IPS-20b (cell line): ENCODE measurements at regions not wholly inside any gene's neighbourhood (a gene's known extent, or its start where the extent isn't known, plus 50 kb on each side); places are given as distances from the start of the nearest gene placed in this dataset.
"Not testable (repeated sequence)": the region's sequence is repeated elsewhere in the genome, so short reads cannot be mapped to it uniquely, and the experiment has no call there.

Source experiments
- H3K27ac ChIP-seq: one replicate; pipeline ENCODE4 v1.5.1; 2013; ENCODE audit warnings: low read length
- H3K27me3 ChIP-seq: 2 replicates; pipeline ENCODE4 v1.6.1; 2013; ENCODE audit warnings: mild to moderate bottlenecking, low read length, inconsistent platforms; ENCODE audit not compliant: insufficient read depth
- H3K36me3 ChIP-seq: 2 replicates; pipeline ENCODE4 v1.6.1; 2013; ENCODE audit warnings: low read depth, mild to moderate bottlenecking, inconsistent platforms, low read length, moderate library complexity; ENCODE audit not compliant: insufficient read depth
- H3K4me1 ChIP-seq: 2 replicates; pipeline ENCODE4 v1.6.1; 2013; ENCODE audit warnings: mild to moderate bottlenecking, control low read depth, inconsistent platforms, low read length, moderate library complexity; ENCODE audit not compliant: insufficient read depth
- H3K4me3 ChIP-seq: 2 replicates; pipeline ENCODE4 v1.5.1; 2013; ENCODE audit warnings: mild to moderate bottlenecking, low read length, inconsistent platforms
- H3K9ac ChIP-seq: 2 replicates; pipeline ENCODE4 v1.6.1; 2013; ENCODE audit warnings: low read depth, mild to moderate bottlenecking, inconsistent platforms, low read length, moderate library complexity
- H3K9me3 ChIP-seq: 2 replicates; pipeline ENCODE4 v1.6.1; 2013; ENCODE audit warnings: mild to moderate bottlenecking, low read depth, low read length, inconsistent platforms; ENCODE audit not compliant: insufficient read depth

DNA sequence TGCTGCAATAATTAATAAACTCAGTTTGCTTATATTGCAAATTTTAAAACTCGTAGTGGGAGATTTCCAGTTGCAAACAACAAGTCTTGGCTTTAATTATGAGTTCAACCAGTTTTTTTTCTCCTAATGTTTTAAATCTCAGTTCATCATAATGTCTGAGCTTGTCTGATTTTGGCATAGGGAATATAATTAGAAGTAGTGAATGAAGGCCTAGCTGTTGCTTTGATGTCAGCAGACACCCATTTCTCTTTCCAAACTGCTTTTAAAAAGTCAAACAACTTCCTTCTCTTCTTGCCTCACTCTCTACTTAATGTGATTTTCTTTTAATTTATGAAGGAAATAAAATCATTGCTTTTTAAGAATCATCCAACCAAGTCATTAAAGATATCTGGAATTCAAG, 1462.1 kb downstream of the DPP10 start:
- no peak overlapping the region for H3K4me3 ChIP-seq
- H3K36me3 ChIP-seq, result no peaks in the 10 kb centered on the region
- no peaks in the 10 kb centered on the region for H3K9me3 ChIP-seq
- no peak overlapping the region for H3K9ac ChIP-seq
- no peaks in the 10 kb centered on the region for H3K4me1 ChIP-seq
- H3K27me3 ChIP-seq, result no peaks in the 10 kb centered on the region
- H3K27ac ChIP-seq, result no peak overlapping the region

- Histone ChIP-seq H3K4me3 (no peak overlapping the region), H3K27ac (no peak overlapping the region), H3K27me3 (no peaks in the 10 kb centered on the region)
These were observed 1466.3 kb downstream of the DPP10 start for GRCh38 chr2:115908731-115909130.

GRCh38 chr2:115910270-115910669, 1467.8 kb downstream of the DPP10 start:
- H3K4me1 ChIP-seq, result no peaks in the 10 kb centered on the region
- H3K36me3 ChIP-seq, result no peaks in the 10 kb centered on the region
- H3K27ac ChIP-seq, result no peak overlapping the region
- no peaks in the 10 kb centered on the region for H3K27me3 ChIP-seq
- no peak overlapping the region for H3K9ac ChIP-seq
- no peak overlapping the region for H3K4me3 ChIP-seq
- H3K9me3 ChIP-seq, result no peaks in the 10 kb centered on the region

More at GRCh38 chr2:115908731-115909130, 1466.3 kb downstream of the DPP10 start:
- H3K4me1 ChIP-seq, result no peaks in the 10 kb centered on the region
- no peak overlapping the region for H3K9ac ChIP-seq
- H3K36me3 ChIP-seq, result no peaks in the 10 kb centered on the region
- no peaks in the 10 kb centered on the region for H3K9me3 ChIP-seq

DNA sequence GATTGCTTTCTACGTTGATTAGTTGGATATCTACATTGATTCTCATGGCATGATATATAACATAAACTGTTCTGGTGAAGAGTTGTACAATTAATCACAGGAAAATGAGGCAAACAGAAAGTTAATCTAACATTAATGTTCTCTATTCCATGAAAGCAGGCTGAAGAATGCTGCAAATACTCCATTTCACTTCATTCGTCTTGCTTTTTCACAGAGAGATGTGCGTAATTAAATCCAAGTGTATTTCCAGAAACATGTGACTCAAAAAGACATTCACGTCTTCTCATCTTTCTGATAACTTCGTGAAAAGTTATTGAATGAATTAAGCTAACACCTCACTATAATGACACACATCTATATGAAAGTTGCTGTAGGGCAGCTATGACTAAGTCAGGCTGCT, 1471.5 kb downstream of the DPP10 start:
- no peaks in the 10 kb centered on the region for H3K9me3 ChIP-seq
- no peaks in the 10 kb centered on the region for H3K27me3 ChIP-seq
- no peak overlapping the region for H3K9ac ChIP-seq
- H3K27ac ChIP-seq, result no peak overlapping the region
- peaks cover under 1% of the 10 kb centered on the region; the same call in 1 of the 2 replicates for H3K4me1 ChIP-seq
- no peak overlapping the region for H3K4me3 ChIP-seq
- no peaks in the 10 kb centered on the region for H3K36me3 ChIP-seq

DNA sequence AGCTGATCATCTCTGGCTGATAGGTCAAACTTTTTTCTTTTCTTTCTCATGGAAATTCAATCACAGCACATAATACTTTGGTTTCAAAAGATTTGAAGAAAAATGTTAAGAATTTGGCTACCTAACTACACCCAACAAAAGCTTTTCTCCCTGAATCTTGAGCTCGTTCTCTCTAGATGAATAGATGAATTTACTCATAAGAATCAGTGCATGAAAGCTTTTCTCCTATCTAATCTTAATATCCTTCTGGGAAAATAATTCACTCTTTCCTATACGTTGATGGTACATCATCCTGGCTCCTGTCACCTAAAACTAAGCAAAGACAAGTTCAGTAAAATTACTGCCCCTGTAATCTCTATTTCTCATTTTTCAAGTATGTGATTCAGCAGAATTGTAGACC, 1479.1 kb downstream of the DPP10 start:
- Histone ChIP-seq H3K27ac (no peak overlapping the region), H3K4me1 (peaks cover 9% of the 10 kb centered on the region; the same call in 1 of the 2 replicates), H3K9ac (no peak overlapping the region), H3K9me3 (no peaks in the 10 kb centered on the region), H3K27me3 (no peaks in the 10 kb centered on the region), H3K4me3 (no peak overlapping the region), H3K36me3 (no peaks in the 10 kb centered on the region)

- Histone ChIP-seq H3K4me1 (no peaks in the 10 kb centered on the region), H3K36me3 (no peaks in the 10 kb centered on the region), H3K9me3 (no peaks in the 10 kb centered on the region), H3K27ac (no peak overlapping the region), H3K9ac (no peak overlapping the region), H3K27me3 (no peaks in the 10 kb centered on the region), H3K4me3 (no peak overlapping the region)
These were observed 1497.5 kb downstream of the DPP10 start for GRCh38 chr2:115939902-115940301.

DNA sequence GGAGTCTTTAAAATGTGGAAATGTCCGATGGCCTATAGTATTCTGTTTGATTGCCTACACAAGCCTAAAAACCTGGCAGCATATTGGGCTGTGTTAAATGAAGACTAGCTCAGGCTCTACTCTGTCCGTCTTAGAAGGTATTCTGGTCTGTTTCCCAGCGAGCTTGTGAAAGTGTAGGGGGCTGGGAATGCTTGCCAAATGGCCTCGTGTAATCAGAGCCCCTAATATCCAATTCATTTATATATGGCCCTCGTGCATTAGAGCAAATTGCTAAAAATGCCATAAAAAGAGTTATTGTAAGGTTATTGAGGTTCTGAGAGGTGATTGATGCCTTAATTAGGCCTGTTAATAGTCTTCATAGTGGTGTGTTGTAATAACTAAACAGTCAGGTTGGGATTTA, 1500.4 kb downstream of the DPP10 start:
- Histone ChIP-seq H3K9ac (no peak overlapping the region), H3K4me3 (no peak overlapping the region), H3K27ac (no peak overlapping the region), H3K36me3 (no peaks in the 10 kb centered on the region), H3K27me3 (no peaks in the 10 kb centered on the region), H3K4me1 (no peaks in the 10 kb centered on the region), H3K9me3 (no peaks in the 10 kb centered on the region)

DNA sequence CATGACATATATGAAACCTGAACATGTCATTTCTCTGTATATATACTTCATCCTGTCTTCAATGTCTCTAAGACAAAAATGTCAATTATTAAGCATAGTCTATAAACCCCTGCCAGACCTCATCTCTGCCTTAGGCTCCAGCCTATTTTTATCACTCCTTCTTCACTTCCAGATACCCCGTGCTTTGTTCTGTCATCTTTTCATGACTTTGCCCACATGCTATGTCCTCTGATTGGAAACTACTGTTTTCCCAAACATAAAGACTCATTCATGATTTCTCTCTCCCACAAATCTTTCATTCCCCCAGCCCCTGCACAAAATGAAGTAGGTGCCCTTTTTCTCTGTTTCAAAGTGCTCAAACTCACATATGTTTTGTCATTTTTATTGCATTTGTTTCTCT, 1503.9 kb downstream of the DPP10 start:
- H3K9me3 ChIP-seq, result no peaks in the 10 kb centered on the region
- H3K27me3 ChIP-seq, result no peaks in the 10 kb centered on the region
- no peak overlapping the region for H3K9ac ChIP-seq
- no peak overlapping the region for H3K4me3 ChIP-seq
- no peaks in the 10 kb centered on the region for H3K36me3 ChIP-seq
- no peaks in the 10 kb centered on the region for H3K4me1 ChIP-seq
- H3K27ac ChIP-seq, result no peak overlapping the region

GRCh38 chr2:115946891-115947290, 1504.5 kb downstream of the DPP10 start:
- no peak overlapping the region for H3K27ac ChIP-seq

GRCh38 chr2:115976916-115977315, 1534.5 kb downstream of the DPP10 start:
- no peaks in the 10 kb centered on the region; the same call in none of the 2 replicates for H3K9me3 ChIP-seq
- H3K27ac ChIP-seq, result no peak overlapping the region
- no peak overlapping the region for H3K9ac ChIP-seq
- H3K4me3 ChIP-seq, result no peak overlapping the region
- H3K4me1 ChIP-seq, result no peaks in the 10 kb centered on the region
- H3K36me3 ChIP-seq, result no peaks in the 10 kb centered on the region
- no peaks in the 10 kb centered on the region for H3K27me3 ChIP-seq

More at GRCh38 chr2:115946891-115947290, 1504.5 kb downstream of the DPP10 start:
- H3K27me3 ChIP-seq, result no peaks in the 10 kb centered on the region
- H3K4me1 ChIP-seq, result no peaks in the 10 kb centered on the region
- no peak overlapping the region for H3K4me3 ChIP-seq
- no peak overlapping the region for H3K9ac ChIP-seq
- no peaks in the 10 kb centered on the region for H3K36me3 ChIP-seq
- H3K9me3 ChIP-seq, result no peaks in the 10 kb centered on the region

DNA sequence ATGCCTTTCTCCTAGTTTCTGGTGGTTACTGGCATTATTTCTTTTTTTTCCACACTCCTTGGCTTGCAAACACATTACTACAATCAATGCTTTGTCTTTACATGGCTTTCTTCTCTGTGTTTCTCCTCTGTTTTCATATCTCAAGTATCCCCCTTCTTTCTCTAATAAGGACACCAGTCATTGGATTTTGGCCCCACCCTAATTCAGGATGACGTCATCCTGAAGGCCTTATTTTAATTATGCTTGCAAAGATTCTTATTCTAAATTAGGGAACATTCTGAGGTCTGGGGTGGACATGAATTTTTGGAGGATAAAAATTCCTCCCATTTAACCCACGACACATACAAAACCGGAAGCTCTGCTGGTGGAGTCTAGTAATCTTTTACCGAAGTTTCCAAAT, 1556.6 kb downstream of the DPP10 start:
- no peaks in the 10 kb centered on the region for H3K4me1 ChIP-seq
- H3K36me3 ChIP-seq, result no peaks in the 10 kb centered on the region
- no peak overlapping the region for H3K4me3 ChIP-seq
- peaks cover 4% of the 10 kb centered on the region for H3K9me3 ChIP-seq
- no peaks in the 10 kb centered on the region for H3K27me3 ChIP-seq
- no peak overlapping the region for H3K27ac ChIP-seq
- no peak overlapping the region for H3K9ac ChIP-seq

GRCh38 chr2:116023026-116023425, 1580.6 kb downstream of the DPP10 start:
- Histone ChIP-seq H3K9me3 (no peaks in the 10 kb centered on the region), H3K27me3 (no peaks in the 10 kb centered on the region), H3K27ac (no peak overlapping the region), H3K36me3 (no peaks in the 10 kb centered on the region), H3K4me3 (no peak overlapping the region), H3K9ac (no peak overlapping the region), H3K4me1 (0 out of 2 replicates have a peak, but pooled peaks cover 2% of the 10 kb centered on the region)

DNA sequence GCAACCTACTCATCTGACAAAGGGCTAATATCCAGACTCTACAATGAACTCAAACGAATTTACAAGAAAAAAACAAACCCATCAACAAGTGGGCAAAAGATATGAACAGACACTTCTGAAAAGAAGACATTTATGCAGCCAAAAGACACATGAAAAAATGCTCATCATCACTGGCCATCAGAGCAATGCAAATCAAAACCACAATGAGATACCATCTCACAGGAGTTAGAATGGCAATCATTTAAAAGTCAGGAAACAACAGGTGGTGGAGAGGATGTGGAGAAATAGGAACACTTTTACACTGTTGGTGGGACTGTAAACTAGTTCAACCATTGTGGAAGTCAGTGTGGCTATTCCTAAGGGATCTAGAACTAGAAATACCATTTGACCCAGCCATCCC, 1596.3 kb downstream of the DPP10 start:
- H3K27ac ChIP-seq, H3K4me3 ChIP-seq, H3K36me3 ChIP-seq, H3K4me1 ChIP-seq, H3K27me3 ChIP-seq, H3K9me3 ChIP-seq, H3K9ac ChIP-seq: not testable (repeated sequence)
